ENCODE measurements at regions not wholly inside any gene's neighbourhood (a gene's known extent, or its start where the extent isn't known, plus 50 kb on each side); places are given as distances from the start of the nearest gene placed in this dataset.

GRCh38 chr3:8413337-8413926, 88.2 kb upstream of the LMCD1 start:
- H3K4me3 ChIP-seq (ENCODE audit: low read depth, low read length) = no peak overlapping the region
- TF ChIP-seq CTCF (IDR thresholded peaks at IDR 0.05; ENCODE audit: low read depth, low read length) = no peak

GRCh38 chr3:8416965-8417364, 84.7 kb upstream of the LMCD1 start:
- no peak overlapping the region for H3K4me3 ChIP-seq (ENCODE audit: low read depth, low read length)
- TF ChIP-seq CTCF (IDR thresholded peaks at IDR 0.05; ENCODE audit: low read depth, low read length) = no peak

GRCh38 chr3:8420612-8421011, 81.0 kb upstream of the LMCD1 start:
- no peak for TF ChIP-seq CTCF (IDR thresholded peaks at IDR 0.05; ENCODE audit: low read depth, low read length)
- H3K4me3 ChIP-seq (ENCODE audit: low read depth, low read length) = no peak overlapping the region

GRCh38 chr3:8421267-8421666, 80.4 kb upstream of the LMCD1 start:
- TF ChIP-seq CTCF (IDR thresholded peaks at IDR 0.05; ENCODE audit: low read depth, low read length) = no peak
- no peak overlapping the region for H3K4me3 ChIP-seq (ENCODE audit: low read depth, low read length)

GRCh38 chr3:8421711-8422110, 79.9 kb upstream of the LMCD1 start:
- no peak overlapping the region for H3K4me3 ChIP-seq (ENCODE audit: low read depth, low read length)
- TF ChIP-seq CTCF (IDR thresholded peaks at IDR 0.05; ENCODE audit: low read depth, low read length) = no peak

GRCh38 chr3:8423307-8423706, 78.3 kb upstream of the LMCD1 start:
- TF ChIP-seq CTCF (IDR thresholded peaks at IDR 0.05; ENCODE audit: low read depth, low read length) = no peak
- H3K4me3 ChIP-seq (ENCODE audit: low read depth, low read length) = no peak overlapping the region

GRCh38 chr3:8424281-8424680, 77.3 kb upstream of the LMCD1 start:
- no peak for TF ChIP-seq CTCF (IDR thresholded peaks at IDR 0.05; ENCODE audit: low read depth, low read length)
- no peak overlapping the region for H3K4me3 ChIP-seq (ENCODE audit: low read depth, low read length)
